C4-2B (cell line): ENCODE measurements at regions not wholly inside any gene's neighbourhood (a gene's known extent, or its start where the extent isn't known, plus 50 kb on each side); places are given as distances from the start of the nearest gene placed in this dataset.

Experiments used
- H3K27ac ChIP-seq: fragments of 450-650 bp; 2 replicates; pipeline ENCODE4 v1.5.1; 2017
- ZFX ChIP-seq: fragments of 450-650 bp; IDR thresholded peaks from 2 replicates; pipeline ENCODE4 v1.6.1; 2017
- TF ChIP-seq, protein P1 (sequence below): fragments of 450-650 bp; conservative IDR thresholded peaks from 2 replicates; pipeline ENCODE4 v1.5.1; 2017; ENCODE audit warnings: mild to moderate bottlenecking

- TF ChIP-seq ZFX, result no peak
- TF ChIP-seq, protein P1, sequence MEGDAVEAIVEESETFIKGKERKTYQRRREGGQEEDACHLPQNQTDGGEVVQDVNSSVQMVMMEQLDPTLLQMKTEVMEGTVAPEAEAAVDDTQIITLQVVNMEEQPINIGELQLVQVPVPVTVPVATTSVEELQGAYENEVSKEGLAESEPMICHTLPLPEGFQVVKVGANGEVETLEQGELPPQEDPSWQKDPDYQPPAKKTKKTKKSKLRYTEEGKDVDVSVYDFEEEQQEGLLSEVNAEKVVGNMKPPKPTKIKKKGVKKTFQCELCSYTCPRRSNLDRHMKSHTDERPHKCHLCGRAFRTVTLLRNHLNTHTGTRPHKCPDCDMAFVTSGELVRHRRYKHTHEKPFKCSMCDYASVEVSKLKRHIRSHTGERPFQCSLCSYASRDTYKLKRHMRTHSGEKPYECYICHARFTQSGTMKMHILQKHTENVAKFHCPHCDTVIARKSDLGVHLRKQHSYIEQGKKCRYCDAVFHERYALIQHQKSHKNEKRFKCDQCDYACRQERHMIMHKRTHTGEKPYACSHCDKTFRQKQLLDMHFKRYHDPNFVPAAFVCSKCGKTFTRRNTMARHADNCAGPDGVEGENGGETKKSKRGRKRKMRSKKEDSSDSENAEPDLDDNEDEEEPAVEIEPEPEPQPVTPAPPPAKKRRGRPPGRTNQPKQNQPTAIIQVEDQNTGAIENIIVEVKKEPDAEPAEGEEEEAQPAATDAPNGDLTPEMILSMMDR, result no peak
- no peak overlapping the region for H3K27ac ChIP-seq
Observed at GRCh38 chr16:86979984-86980553, 337.1 kb downstream of the C16orf95 start.

DNA sequence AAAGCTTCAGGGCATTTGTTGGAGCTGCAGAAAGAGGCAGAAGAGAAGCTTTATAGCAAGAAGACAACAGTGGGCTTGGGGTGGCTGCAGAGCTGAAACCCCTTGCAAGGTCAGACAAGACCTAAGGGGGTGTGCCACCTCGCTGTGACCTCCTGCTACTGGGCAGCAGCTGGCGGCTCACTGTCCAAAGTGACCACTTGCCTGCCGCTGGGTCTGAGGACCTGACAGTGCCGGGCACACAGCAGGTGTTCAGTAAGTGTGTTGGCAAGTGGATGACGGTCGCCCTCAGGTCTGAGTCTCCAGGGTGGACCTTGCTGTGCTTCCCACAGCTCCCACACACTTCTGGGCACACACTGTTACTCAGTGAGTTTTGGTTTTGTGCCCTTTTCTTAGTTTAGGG lies 336.5 kb downstream of the C16orf95 start:
- TF ChIP-seq, protein P1, result no peak
- no peak for TF ChIP-seq ZFX
- no peak overlapping the region for H3K27ac ChIP-seq

- no peak overlapping the region for H3K27ac ChIP-seq
- TF ChIP-seq ZFX, result no peak
- TF ChIP-seq, protein P1, result no peak
Observed at GRCh38 chr16:86982347-86982596, 334.9 kb downstream of the C16orf95 start.

GRCh38 chr16:86982912-86983311 lies 334.3 kb downstream of the C16orf95 start:
- no peak for TF ChIP-seq ZFX
- H3K27ac ChIP-seq, result no peak overlapping the region

DNA sequence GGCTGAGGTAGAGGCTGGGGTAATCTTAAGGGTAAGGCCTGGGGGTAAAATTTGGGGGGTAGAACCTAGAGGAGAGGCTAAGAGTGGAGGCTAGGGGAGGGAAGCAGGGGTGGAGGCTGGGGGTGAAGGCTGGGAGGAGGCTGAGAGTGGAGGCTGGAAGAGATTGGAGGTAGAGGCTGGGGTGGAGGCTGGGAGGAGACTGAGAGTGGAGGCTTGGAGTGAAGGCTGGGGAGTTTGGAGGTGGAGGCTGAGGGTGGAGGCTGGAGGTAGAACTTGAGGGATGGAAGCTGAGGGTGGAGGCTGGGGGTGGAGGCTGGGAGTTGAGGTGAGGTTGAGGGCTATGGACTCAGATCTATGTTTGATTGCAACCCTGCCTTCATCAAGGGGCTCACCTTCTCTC lies 333.6 kb downstream of the C16orf95 start:
- TF ChIP-seq, protein P1, result no peak
- no peak for TF ChIP-seq ZFX
- H3K27ac ChIP-seq, result no peak overlapping the region

GRCh38 chr16:86984343-86984742 lies 332.8 kb downstream of the C16orf95 start:
- no peak overlapping the region for H3K27ac ChIP-seq
- TF ChIP-seq ZFX, result no peak
- TF ChIP-seq, protein P1, result no peak

DNA sequence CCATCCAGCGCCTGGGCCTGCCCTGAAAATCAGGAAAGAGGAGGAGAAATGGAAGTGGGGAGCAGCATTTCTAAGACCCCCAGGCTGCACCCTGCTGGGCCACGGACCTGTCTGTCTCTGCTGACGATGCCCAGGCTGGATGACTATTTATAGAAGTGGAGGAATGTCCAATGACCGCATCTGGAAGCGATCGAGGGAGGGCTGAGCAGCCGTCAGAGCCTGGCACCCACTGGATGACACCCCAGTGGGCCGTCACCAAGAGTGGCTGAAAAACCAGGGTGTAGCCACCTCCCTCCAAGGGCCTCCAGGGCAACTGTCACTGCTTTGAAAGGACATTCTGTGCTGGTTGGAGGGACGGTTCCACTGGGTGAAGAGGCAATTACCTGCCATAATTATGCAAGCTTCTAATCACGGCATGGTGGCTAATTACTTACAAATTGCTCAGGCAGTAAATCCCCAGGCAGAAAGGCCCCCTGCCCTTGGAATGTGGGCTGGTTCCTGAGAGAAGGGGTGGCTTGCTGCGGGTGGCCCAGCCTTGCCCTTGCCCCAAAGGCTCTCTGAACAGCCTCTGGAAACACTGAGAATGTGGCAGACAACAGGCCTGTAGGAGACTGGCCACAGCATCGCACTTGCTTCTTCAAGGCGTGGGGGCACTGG lies 332.1 kb downstream of the C16orf95 start:
- TF ChIP-seq, protein P1, result no peak
- TF ChIP-seq ZFX, result no peak
- no peak overlapping the region for H3K27ac ChIP-seq

- no peak overlapping the region for H3K27ac ChIP-seq
- TF ChIP-seq, protein P1, result no peak
- TF ChIP-seq ZFX, result no peak
Observed at GRCh38 chr16:86985648-86986015, 331.6 kb downstream of the C16orf95 start.
